CD4-positive, CD25-positive, alpha-beta regulatory T cell (primary cell): ENCODE measurements at regions not wholly inside any gene's neighbourhood (a gene's known extent, or its start where the extent isn't known, plus 50 kb on each side); places are given as distances from the start of the nearest gene placed in this dataset.

Experiments used
- ATAC-seq, 2 donors: fragments of 150-1000 bp; cut with Tn5 transposase; one replicate each; pipeline ENCODE4 v1.10.0; 2021; ENCODE audit warnings: low read depth in 2 of 2, moderate number of reproducible peaks in 2 of 2, moderate library complexity in 1 of 2
- DNase-seq, 3 donors: peaks; one replicate each; pipeline versions ENCODE4 v3.0.0 to v3.0.0-alpha.2; 2012 to 2022; ENCODE audit warnings: mixed read lengths in 1 of 3
- H3K27ac ChIP-seq: one replicate; pipeline ENCODE4 v1.7.0; 2013; ENCODE audit warnings: mild to moderate bottlenecking, low read length; ENCODE audit not compliant: insufficient read depth, poor library complexity, severe bottlenecking
- H3K27me3 ChIP-seq: one replicate; pipeline ENCODE4 v1.7.0; 2013; ENCODE audit warnings: low read length; ENCODE audit not compliant: control insufficient read depth, insufficient read depth
- H3K36me3 ChIP-seq: one replicate; pipeline ENCODE4 v1.7.0; 2013; ENCODE audit warnings: mild to moderate bottlenecking, low read length, moderate library complexity; ENCODE audit not compliant: control insufficient read depth, insufficient read depth
- H3K4me1 ChIP-seq: 2 replicates; pipeline ENCODE4 v1.7.0; 2013; ENCODE audit warnings: mild to moderate bottlenecking, low read length; ENCODE audit not compliant: insufficient read depth, control insufficient read depth, poor library complexity, severe bottlenecking
- H3K4me3 ChIP-seq: one replicate; pipeline ENCODE4 v1.7.0; 2013; ENCODE audit warnings: low read depth, mild to moderate bottlenecking, low read length, moderate library complexity
- H3K9me3 ChIP-seq, 2 experiments: 1 replicate in 1 of 2; 2 replicates in 1 of 2; pipeline ENCODE4 v1.7.0; 2013; ENCODE audit warnings: low read length in 2 of 2, mild to moderate bottlenecking in 1 of 2, moderate library complexity in 1 of 2; ENCODE audit not compliant: control insufficient read depth in 2 of 2
- H3K27ac Mint-ChIP-seq, 3 donors: one replicate each; pipeline ENCODE4 v1.8.0; 2020 to 2022; ENCODE audit warnings: mild to moderate bottlenecking in 3 of 3, mixed read lengths in 3 of 3, moderate library complexity in 2 of 3
- H3K27me3 Mint-ChIP-seq: one replicate; pipeline ENCODE4 v1.8.0; 2022; ENCODE audit warnings: mild to moderate bottlenecking, mixed read lengths
- H3K36me3 Mint-ChIP-seq: one replicate; pipeline ENCODE4 v1.8.0; 2020; ENCODE audit warnings: mixed read lengths
- H3K4me1 Mint-ChIP-seq, 4 donors: one replicate each; pipeline ENCODE4 v1.8.0; 2020 to 2022; ENCODE audit warnings: mixed read lengths in 4 of 4, mild to moderate bottlenecking in 1 of 4
- H3K4me3 Mint-ChIP-seq, 4 donors: one replicate each; pipeline ENCODE4 v1.8.0; 2020 to 2022; ENCODE audit warnings: mild to moderate bottlenecking in 4 of 4, mixed read lengths in 4 of 4, moderate library complexity in 3 of 4
- H3K9me3 Mint-ChIP-seq, 7 donors: one replicate each; pipeline ENCODE4 v1.8.0; 2020 to 2022; ENCODE audit warnings: mixed read lengths in 7 of 7, mild to moderate bottlenecking in 3 of 7, moderate library complexity in 2 of 7

- H3K27me3 ChIP-seq = no peaks in the 10 kb centered on the region
- DNase-seq = no peak
These were observed 1107.7 kb downstream of the GALC start for GRCh38 chr14:86885280-86885679.

GRCh38 chr14:86884498-86884897 is 1108.5 kb downstream of the GALC start:
- Histone ChIP-seq H3K36me3 (no peaks in the 10 kb centered on the region), H3K4me1 (no peaks in the 10 kb centered on the region), H3K27ac (no peak overlapping the region), H3K4me3 (no peak overlapping the region), H3K27me3 (no peaks in the 10 kb centered on the region), H3K9me3 (peaks cover 0 to 3% of the 10 kb centered on the region in 2 experiments)
- Mint-ChIP-seq H3K9me3 (peaks cover 0 to 17% (median 2%) of the 10 kb centered on the region in 7 donors), H3K27ac (no peak overlapping the region), H3K36me3 (peaks cover 4% of the 10 kb centered on the region), H3K27me3 (no peaks in the 10 kb centered on the region), H3K4me1 (no peaks in the 10 kb centered on the region), H3K4me3 (no peak overlapping the region)
- DNase-seq (no peak), ATAC-seq (no peak)

More at GRCh38 chr14:86885280-86885679, 1107.7 kb downstream of the GALC start:
- ATAC-seq = no peak
- Mint-ChIP-seq H3K9me3 (peaks cover 0 to 21% (median 7%) of the 10 kb centered on the region in 7 donors), H3K27ac (no peak overlapping the region), H3K27me3 (no peaks in the 10 kb centered on the region), H3K36me3 (peaks cover 4% of the 10 kb centered on the region), H3K4me3 (no peak overlapping the region), H3K4me1 (no peaks in the 10 kb centered on the region)
- Histone ChIP-seq H3K4me3 (no peak overlapping the region), H3K27ac (no peak overlapping the region), H3K36me3 (no peaks in the 10 kb centered on the region), H3K9me3 (peaks cover 0 to 2% of the 10 kb centered on the region in 2 experiments), H3K4me1 (no peaks in the 10 kb centered on the region)

DNA sequence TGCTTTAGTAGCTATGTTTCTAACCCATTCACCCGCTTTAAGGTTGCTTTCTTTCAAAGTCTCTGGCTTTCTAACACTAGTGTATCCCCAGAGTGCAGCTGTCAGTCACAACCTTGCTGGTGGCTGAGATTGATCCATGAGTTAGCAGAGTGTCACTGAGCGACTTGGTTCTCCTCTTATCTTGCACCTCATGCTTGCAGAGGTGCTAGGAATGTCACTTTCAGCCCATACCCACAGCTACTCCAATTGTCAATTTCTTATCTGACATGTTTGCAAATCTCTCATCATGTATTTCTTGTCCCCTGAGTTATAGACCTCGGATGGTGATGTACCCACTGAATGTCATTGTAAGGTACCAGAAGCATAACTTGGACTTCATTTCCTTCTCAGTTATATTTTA is 1110.2 kb downstream of the GALC start:
- H3K27me3 ChIP-seq = no peaks in the 10 kb centered on the region
- no peaks in the 10 kb centered on the region for H3K4me1 ChIP-seq
- no peak overlapping the region for H3K4me3 Mint-ChIP-seq
- H3K9me3 ChIP-seq = peaks cover 0 to 3% of the 10 kb centered on the region in 2 experiments
- H3K27ac ChIP-seq = no peak overlapping the region
- no peak overlapping the region for H3K27ac Mint-ChIP-seq
- no peaks in the 10 kb centered on the region for H3K4me1 Mint-ChIP-seq
- ATAC-seq (no peak), DNase-seq (no peak)
- peaks cover 4% of the 10 kb centered on the region for H3K36me3 Mint-ChIP-seq
- H3K36me3 ChIP-seq = no peaks in the 10 kb centered on the region
- H3K4me3 ChIP-seq = no peak overlapping the region
- no peaks in the 10 kb centered on the region for H3K27me3 Mint-ChIP-seq
- H3K9me3 Mint-ChIP-seq = peaks cover 0 to 17% (median 2%) of the 10 kb centered on the region in 7 donors

GRCh38 chr14:86865934-86866333 is 1127.0 kb downstream of the GALC start:
- H3K4me3 ChIP-seq = no peak overlapping the region
- H3K9me3 ChIP-seq = no peaks in the 10 kb centered on the region
- no peaks in the 10 kb centered on the region for H3K4me1 ChIP-seq
- H3K9me3 Mint-ChIP-seq = peaks cover 0 to 22% (median 4%) of the 10 kb centered on the region in 7 donors
- H3K36me3 Mint-ChIP-seq = no peaks in the 10 kb centered on the region
- no peaks in the 10 kb centered on the region for H3K4me1 Mint-ChIP-seq
- no peak overlapping the region for H3K27ac ChIP-seq
- DNase-seq (no peak), ATAC-seq (no peak)
- H3K27me3 ChIP-seq = no peaks in the 10 kb centered on the region
- no peaks in the 10 kb centered on the region for H3K36me3 ChIP-seq
- H3K4me3 Mint-ChIP-seq = no peak overlapping the region
- H3K27ac Mint-ChIP-seq = no peak overlapping the region
- H3K27me3 Mint-ChIP-seq = no peaks in the 10 kb centered on the region

DNA sequence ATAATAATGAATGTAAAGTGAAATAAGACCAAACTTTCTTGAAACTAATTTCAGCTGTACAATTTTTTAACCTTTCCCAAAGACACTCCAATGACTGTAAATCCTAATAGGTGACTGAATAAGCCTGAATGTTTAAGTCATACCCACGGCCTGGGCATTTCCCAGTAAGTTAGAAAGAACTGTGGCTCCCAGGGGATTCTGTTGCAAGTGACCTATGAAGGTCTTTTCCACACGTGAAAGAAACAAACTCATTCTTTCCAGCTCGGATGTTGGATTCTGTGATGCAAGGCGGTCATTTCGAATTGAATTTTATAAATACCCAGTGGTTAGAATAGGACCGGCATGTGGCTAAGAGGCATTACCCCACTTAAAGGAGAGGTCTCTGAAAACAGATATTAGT is 1134.4 kb downstream of the GALC start:
- Histone ChIP-seq H3K36me3 (no peaks in the 10 kb centered on the region), H3K4me1 (no peaks in the 10 kb centered on the region), H3K27ac (no peak overlapping the region), H3K4me3 (no peak overlapping the region), H3K9me3 (peaks cover 0 to 1% of the 10 kb centered on the region in 2 experiments), H3K27me3 (no peaks in the 10 kb centered on the region)
- Mint-ChIP-seq H3K4me3 (no peak overlapping the region), H3K27me3 (no peaks in the 10 kb centered on the region), H3K9me3 (peaks cover 0 to 22% (median 5%) of the 10 kb centered on the region in 7 donors), H3K36me3 (no peaks in the 10 kb centered on the region), H3K4me1 (no peaks in the 10 kb centered on the region), H3K27ac (no peak overlapping the region)
- DNase-seq (no peak), ATAC-seq (no peak)

- Histone ChIP-seq H3K9me3 (peaks cover 0 to 1% of the 10 kb centered on the region in 2 experiments), H3K4me1 (no peaks in the 10 kb centered on the region), H3K36me3 (no peaks in the 10 kb centered on the region), H3K27me3 (no peaks in the 10 kb centered on the region), H3K4me3 (no peak overlapping the region), H3K27ac (no peak overlapping the region)
- Mint-ChIP-seq H3K27ac (no peak overlapping the region), H3K4me1 (no peaks in the 10 kb centered on the region), H3K27me3 (no peaks in the 10 kb centered on the region), H3K36me3 (no peaks in the 10 kb centered on the region), H3K4me3 (no peak overlapping the region), H3K9me3 (peaks cover 0 to 28% (median 5%) of the 10 kb centered on the region in 7 donors)
- no peak for DNase-seq
- no peak for ATAC-seq
These were observed 1135.0 kb downstream of the GALC start for GRCh38 chr14:86858031-86858430.

GRCh38 chr14:86852530-86852929 is 1140.5 kb downstream of the GALC start:
- no peaks in the 10 kb centered on the region for H3K36me3 Mint-ChIP-seq
- peaks cover 0 to 27% (median 4%) of the 10 kb centered on the region in 7 donors for H3K9me3 Mint-ChIP-seq

DNA sequence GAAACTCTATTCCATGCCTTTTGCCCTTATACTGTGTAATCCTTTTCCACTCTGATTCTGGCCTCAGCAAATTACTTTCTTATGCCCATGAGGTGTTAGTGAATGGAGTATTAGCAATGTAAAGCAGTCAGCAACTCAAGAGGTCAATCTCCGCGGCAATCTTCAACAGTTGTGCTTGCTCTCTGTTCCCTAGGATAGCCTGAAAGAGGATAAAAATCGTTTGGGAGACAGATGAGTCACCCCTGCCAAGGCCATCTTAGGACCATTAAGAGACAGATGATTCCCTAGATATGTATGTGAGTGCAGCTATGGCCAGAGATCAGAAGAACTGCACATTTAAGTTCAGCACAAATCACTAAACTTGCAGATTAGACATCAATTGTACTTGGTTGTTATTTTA is 1145.8 kb downstream of the GALC start:
- H3K36me3 Mint-ChIP-seq = no peaks in the 10 kb centered on the region
- H3K4me1 Mint-ChIP-seq = no peaks in the 10 kb centered on the region
- no peaks in the 10 kb centered on the region for H3K27me3 ChIP-seq
- H3K36me3 ChIP-seq = no peaks in the 10 kb centered on the region
- no peak overlapping the region for H3K27ac Mint-ChIP-seq
- ATAC-seq (no peak), DNase-seq (no peak)
- no peak overlapping the region for H3K4me3 Mint-ChIP-seq
- H3K27ac ChIP-seq = no peak overlapping the region
- peaks cover 1 to 30% (median 5%) of the 10 kb centered on the region in 7 donors for H3K9me3 Mint-ChIP-seq
- H3K4me3 ChIP-seq = no peak overlapping the region
- H3K4me1 ChIP-seq = no peaks in the 10 kb centered on the region
- H3K9me3 ChIP-seq = peaks cover 0 to 6% of the 10 kb centered on the region in 2 experiments
- H3K27me3 Mint-ChIP-seq = no peaks in the 10 kb centered on the region

More at GRCh38 chr14:86852530-86852929, 1140.5 kb downstream of the GALC start:
- Histone ChIP-seq H3K27ac (no peak overlapping the region), H3K9me3 (peaks cover 0 to 1% of the 10 kb centered on the region in 2 experiments), H3K4me1 (no peaks in the 10 kb centered on the region), H3K27me3 (no peaks in the 10 kb centered on the region), H3K36me3 (no peaks in the 10 kb centered on the region), H3K4me3 (no peak overlapping the region)
- DNase-seq = no peak
- ATAC-seq = no peak
- H3K4me1 Mint-ChIP-seq = no peaks in the 10 kb centered on the region
- no peak overlapping the region for H3K4me3 Mint-ChIP-seq
- H3K27ac Mint-ChIP-seq = no peak overlapping the region
- no peaks in the 10 kb centered on the region for H3K27me3 Mint-ChIP-seq
